ENCODE measurements at regions not wholly inside any gene's neighbourhood (a gene's known extent, or its start where the extent isn't known, plus 50 kb on each side); places are given as distances from the start of the nearest gene placed in this dataset.

DNA sequence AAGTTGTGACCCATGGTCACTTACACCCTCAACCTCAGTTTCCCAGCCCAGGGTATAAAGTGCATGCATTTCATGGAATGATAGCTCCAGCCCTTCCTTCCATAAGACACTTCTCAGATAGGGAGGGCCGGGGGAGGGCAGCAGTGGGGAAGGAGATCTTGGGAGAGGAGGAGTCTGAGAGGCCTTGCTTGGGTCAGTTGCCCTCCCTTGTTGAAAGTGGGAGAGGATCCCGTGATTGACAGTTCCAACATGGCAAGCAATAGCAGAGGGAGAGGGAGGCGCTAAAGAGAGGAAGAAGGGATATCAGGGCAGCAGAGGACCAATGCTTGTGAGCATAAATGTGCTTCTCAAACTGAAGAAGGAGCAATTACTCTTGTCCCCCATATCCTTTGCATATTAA is 244.4 kb downstream of the CHRM3 start:
- H3K4me1 ChIP-seq (ENCODE audit: control insufficient read depth, insufficient read depth, low read length) = 0 out of 2 replicates have a peak, but pooled peaks cover 4% of the 10 kb centered on the region
- no peak overlapping the region for H3K4me3 ChIP-seq (ENCODE audit: low read depth, low read length)
- no peak overlapping the region for H3K27ac ChIP-seq (ENCODE audit: low read depth, low read length)
- no peak overlapping the region for H3K9ac ChIP-seq (ENCODE audit: low read depth, low read length)
- H3K9me3 ChIP-seq (ENCODE audit: control insufficient read depth, insufficient read depth, low read length) = no peaks in the 10 kb centered on the region
- H3K27me3 ChIP-seq (ENCODE audit: control insufficient read depth, insufficient read depth, low read length) = no peaks in the 10 kb centered on the region
- no peaks in the 10 kb centered on the region for H3K36me3 ChIP-seq (ENCODE audit: control insufficient read depth, insufficient read depth, low read length)

DNA sequence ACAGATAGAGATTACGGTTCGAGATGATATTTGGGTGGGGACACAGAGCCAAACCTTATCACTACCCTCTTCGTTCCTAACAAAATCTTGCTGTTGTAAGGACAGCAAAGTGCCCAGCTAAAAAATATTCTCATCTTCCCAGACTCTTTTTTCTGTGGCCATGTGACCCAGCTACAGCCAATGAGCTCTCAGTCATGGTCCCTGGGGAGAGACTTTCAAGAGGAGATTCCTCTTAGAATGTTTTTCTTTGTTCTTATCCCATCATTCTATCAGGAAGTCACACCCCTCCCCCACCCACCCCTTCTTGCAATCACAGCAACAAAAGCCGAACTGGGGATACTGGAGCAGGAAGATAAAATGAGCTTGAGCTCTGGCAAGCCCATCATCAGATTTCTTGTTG is 247.1 kb downstream of the CHRM3 start:
- Histone ChIP-seq H3K4me3 (ENCODE audit: low read depth, low read length) (no peak overlapping the region), H3K9ac (ENCODE audit: low read depth, low read length) (no peak overlapping the region), H3K9me3 (ENCODE audit: control insufficient read depth, insufficient read depth, low read length) (no peaks in the 10 kb centered on the region), H3K36me3 (ENCODE audit: control insufficient read depth, insufficient read depth, low read length) (no peaks in the 10 kb centered on the region), H3K27me3 (ENCODE audit: control insufficient read depth, insufficient read depth, low read length) (no peaks in the 10 kb centered on the region), H3K27ac (ENCODE audit: low read depth, low read length) (no peak overlapping the region), H3K4me1 (ENCODE audit: control insufficient read depth, insufficient read depth, low read length) (0 out of 2 replicates have a peak, but pooled peaks cover 4% of the 10 kb centered on the region)

DNA sequence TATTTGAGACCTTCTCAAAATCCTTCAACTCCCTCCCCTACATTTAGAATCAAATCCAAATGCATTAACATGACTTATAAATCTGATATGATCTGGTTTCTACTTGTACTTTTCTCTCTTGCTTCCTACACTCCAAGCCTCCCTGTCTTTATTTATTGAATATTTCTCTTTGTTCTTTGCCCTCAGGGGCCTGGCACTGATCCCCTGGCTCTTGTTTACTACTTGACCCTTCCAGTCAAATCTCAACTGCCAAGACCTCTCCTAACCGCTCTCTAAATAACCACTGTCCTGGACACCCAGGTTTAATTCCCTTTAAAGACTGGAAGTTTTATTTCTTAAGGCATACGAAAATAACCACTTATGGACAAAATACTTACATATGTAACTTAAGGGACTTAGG is 248.9 kb downstream of the CHRM3 start:
- Histone ChIP-seq H3K36me3 (ENCODE audit: control insufficient read depth, insufficient read depth, low read length) (no peaks in the 10 kb centered on the region), H3K4me3 (ENCODE audit: low read depth, low read length) (no peak overlapping the region)

DNA sequence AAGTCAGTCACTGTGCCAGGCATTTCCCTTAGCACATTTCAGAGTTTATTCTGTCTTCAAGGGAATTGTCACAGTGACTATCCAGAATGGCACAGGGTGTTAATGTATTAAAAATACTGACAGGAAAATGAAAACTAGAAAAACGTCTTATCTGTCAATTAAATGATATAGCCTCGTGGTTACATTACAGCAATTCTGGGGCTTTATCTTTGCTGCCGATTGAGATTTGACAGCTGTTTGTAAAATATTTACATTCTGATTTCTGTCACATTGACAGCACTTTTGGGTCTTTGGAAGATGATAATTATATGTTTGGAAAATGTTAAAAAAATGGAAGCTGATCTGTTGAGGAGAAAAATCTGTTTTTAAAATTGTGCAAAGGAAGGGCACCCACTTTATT is 250.0 kb downstream of the CHRM3 start:
- no peak overlapping the region for H3K4me3 ChIP-seq (ENCODE audit: low read depth, low read length)
- H3K9me3 ChIP-seq (ENCODE audit: control insufficient read depth, insufficient read depth, low read length) = no peaks in the 10 kb centered on the region
- H3K27ac ChIP-seq (ENCODE audit: low read depth, low read length) = no peak overlapping the region
- no peak overlapping the region for H3K9ac ChIP-seq (ENCODE audit: low read depth, low read length)
- no peaks in the 10 kb centered on the region for H3K27me3 ChIP-seq (ENCODE audit: control insufficient read depth, insufficient read depth, low read length)
- no peaks in the 10 kb centered on the region for H3K36me3 ChIP-seq (ENCODE audit: control insufficient read depth, insufficient read depth, low read length)
- H3K4me1 ChIP-seq (ENCODE audit: control insufficient read depth, insufficient read depth, low read length) = 0 out of 2 replicates have a peak, but pooled peaks cover 4% of the 10 kb centered on the region

More for the DNA sequence above, 248.9 kb downstream of the CHRM3 start:
- Histone ChIP-seq H3K4me1 (ENCODE audit: control insufficient read depth, insufficient read depth, low read length) (0 out of 2 replicates have a peak, but pooled peaks cover 4% of the 10 kb centered on the region), H3K9me3 (ENCODE audit: control insufficient read depth, insufficient read depth, low read length) (no peaks in the 10 kb centered on the region), H3K9ac (ENCODE audit: low read depth, low read length) (no peak overlapping the region), H3K27ac (ENCODE audit: low read depth, low read length) (no peak overlapping the region), H3K27me3 (ENCODE audit: control insufficient read depth, insufficient read depth, low read length) (no peaks in the 10 kb centered on the region)

DNA sequence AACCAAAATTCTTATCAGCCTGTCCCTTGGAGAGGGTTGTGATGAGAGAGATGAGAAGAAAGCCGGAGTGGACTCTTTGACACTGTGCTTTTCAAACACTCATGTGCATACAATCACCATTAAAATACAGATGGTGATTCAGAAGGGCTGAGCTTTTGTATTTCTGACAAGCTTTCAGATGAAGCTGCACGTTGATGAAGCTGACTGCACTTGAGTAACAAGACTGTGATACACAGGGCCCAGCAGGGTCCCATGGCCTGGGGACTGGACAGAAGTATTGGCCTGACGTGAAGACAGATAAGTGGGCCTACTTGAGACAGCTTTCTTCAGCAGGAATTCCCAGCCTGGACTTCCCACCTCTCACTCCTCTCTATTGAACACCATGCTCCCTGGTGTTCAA is 258.2 kb downstream of the CHRM3 start:
- no peaks in the 10 kb centered on the region for H3K27me3 ChIP-seq (ENCODE audit: control insufficient read depth, insufficient read depth, low read length)
- H3K4me1 ChIP-seq (ENCODE audit: control insufficient read depth, insufficient read depth, low read length) = no peaks in the 10 kb centered on the region
- no peak overlapping the region for H3K9ac ChIP-seq (ENCODE audit: low read depth, low read length)
- H3K36me3 ChIP-seq (ENCODE audit: control insufficient read depth, insufficient read depth, low read length) = no peaks in the 10 kb centered on the region
- H3K4me3 ChIP-seq (ENCODE audit: low read depth, low read length) = no peak overlapping the region
- peaks cover 13% of the 10 kb centered on the region for H3K9me3 ChIP-seq (ENCODE audit: control insufficient read depth, insufficient read depth, low read length)
- H3K27ac ChIP-seq (ENCODE audit: low read depth, low read length) = no peak overlapping the region

DNA sequence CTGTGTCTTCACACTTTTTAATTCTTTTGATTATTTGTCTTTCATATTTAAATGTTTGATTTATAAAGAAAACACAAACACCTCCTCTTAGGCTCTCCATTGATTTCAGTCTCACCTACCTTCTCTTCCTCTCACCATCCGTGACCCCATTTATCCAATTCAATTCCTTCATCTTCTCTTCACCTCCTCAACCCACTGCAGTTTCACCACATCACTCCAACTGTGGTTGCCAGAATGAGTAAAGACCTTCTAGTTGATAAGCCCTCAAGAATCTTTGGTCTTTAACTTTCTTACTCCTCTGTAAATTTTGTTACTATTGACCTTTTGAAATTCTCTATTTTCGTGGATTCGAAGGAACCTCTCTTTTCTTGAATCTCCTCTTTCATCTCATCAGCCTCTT is 260.7 kb downstream of the CHRM3 start:
- Histone ChIP-seq H3K27ac (ENCODE audit: low read depth, low read length) (no peak overlapping the region), H3K27me3 (ENCODE audit: control insufficient read depth, insufficient read depth, low read length) (no peaks in the 10 kb centered on the region), H3K4me1 (ENCODE audit: control insufficient read depth, insufficient read depth, low read length) (peaks cover 8% of the 10 kb centered on the region), H3K4me3 (ENCODE audit: low read depth, low read length) (no peak overlapping the region), H3K9me3 (ENCODE audit: control insufficient read depth, insufficient read depth, low read length) (peaks cover 18% of the 10 kb centered on the region), H3K9ac (ENCODE audit: low read depth, low read length) (no peak overlapping the region), H3K36me3 (ENCODE audit: control insufficient read depth, insufficient read depth, low read length) (no peaks in the 10 kb centered on the region)

DNA sequence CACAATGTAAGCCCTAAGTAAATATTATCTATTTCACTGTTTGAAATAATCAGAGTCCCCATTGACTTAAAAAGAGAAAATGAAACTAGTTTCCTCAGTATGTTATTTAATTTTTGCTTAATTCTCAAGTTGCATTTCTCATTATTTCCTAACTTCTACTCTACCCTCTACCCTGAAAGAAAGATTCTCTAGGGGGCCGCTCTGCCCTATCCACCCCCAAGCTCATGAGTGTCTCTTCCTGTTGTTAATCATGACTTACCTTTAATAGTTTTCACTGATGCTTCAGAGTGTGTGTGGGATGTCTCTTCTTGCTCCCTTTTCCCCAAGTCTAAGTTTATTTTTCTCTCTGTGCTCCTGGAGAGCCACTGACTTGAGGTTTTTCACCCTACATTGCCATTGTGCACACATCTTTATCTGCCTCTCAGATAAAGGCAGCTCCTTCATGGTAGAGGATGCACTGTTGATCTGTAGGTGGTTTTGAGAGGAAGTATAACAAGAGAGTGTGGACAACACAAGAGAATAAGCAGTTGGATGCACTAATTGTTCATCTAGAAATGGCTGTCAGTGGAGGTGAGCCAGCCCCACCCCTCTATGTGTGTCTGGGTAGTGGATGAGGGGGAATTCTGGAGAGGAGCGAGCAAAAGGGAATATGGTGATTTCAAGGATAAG is 261.7 kb downstream of the CHRM3 start:
- Histone ChIP-seq H3K27ac (ENCODE audit: low read depth, low read length) (no peak overlapping the region), H3K4me3 (ENCODE audit: low read depth, low read length) (no peak overlapping the region), H3K9ac (ENCODE audit: low read depth, low read length) (no peak overlapping the region), H3K4me1 (ENCODE audit: control insufficient read depth, insufficient read depth, low read length) (peaks cover 8% of the 10 kb centered on the region), H3K36me3 (ENCODE audit: control insufficient read depth, insufficient read depth, low read length) (no peaks in the 10 kb centered on the region), H3K9me3 (ENCODE audit: control insufficient read depth, insufficient read depth, low read length) (peaks cover 18% of the 10 kb centered on the region), H3K27me3 (ENCODE audit: control insufficient read depth, insufficient read depth, low read length) (no peaks in the 10 kb centered on the region)

DNA sequence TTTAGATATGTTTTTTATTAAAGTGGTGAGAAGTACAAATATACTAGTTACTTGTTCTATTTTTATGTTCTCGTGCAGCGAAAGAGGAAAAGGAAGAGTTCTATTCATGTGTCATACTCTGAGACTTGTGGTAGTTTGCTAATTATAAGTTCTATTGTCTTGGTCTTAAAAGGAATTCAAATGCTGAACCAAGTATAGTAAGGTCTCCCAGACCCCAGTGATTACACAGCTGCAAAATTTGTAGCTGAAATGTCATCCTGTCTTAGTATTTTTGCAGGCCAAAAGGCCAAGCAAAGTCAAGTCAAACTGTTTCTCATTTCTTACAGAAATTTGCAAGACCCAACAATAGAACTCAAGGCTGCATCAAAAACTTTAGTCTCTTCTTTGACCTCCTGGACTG is 268.7 kb downstream of the CHRM3 start:
- H3K27ac ChIP-seq (ENCODE audit: low read depth, low read length) = no peak overlapping the region
- H3K4me3 ChIP-seq (ENCODE audit: low read depth, low read length) = no peak overlapping the region
- no peaks in the 10 kb centered on the region for H3K36me3 ChIP-seq (ENCODE audit: control insufficient read depth, insufficient read depth, low read length)

DNA sequence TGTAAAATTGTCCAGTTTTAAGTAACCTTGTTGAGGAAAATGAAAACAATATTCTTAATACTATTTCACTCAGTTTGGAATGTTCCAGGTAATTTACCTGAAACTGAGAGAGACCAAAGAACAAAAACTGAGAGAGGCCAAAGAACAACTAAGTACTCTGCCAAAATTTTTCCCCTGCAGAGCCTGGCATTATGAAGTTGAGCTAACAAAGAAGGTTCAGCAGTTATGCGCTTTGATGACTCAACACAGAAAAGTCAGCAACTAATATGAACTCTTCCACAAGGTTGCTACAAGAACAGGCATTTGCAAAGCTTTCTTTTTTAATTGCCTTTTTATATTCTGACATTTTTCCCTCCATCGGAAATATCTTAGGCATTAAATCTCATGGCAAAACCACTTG is 270.9 kb downstream of the CHRM3 start:
- Histone ChIP-seq H3K4me1 (ENCODE audit: control insufficient read depth, insufficient read depth, low read length) (peaks cover 10% of the 10 kb centered on the region; the same call in 1 of the 2 replicates), H3K27ac (ENCODE audit: low read depth, low read length) (no peak overlapping the region), H3K9ac (ENCODE audit: low read depth, low read length) (no peak overlapping the region), H3K4me3 (ENCODE audit: low read depth, low read length) (no peak overlapping the region), H3K36me3 (ENCODE audit: control insufficient read depth, insufficient read depth, low read length) (no peaks in the 10 kb centered on the region), H3K27me3 (ENCODE audit: control insufficient read depth, insufficient read depth, low read length) (no peaks in the 10 kb centered on the region), H3K9me3 (ENCODE audit: control insufficient read depth, insufficient read depth, low read length) (no peaks in the 10 kb centered on the region)

More for the DNA sequence above, 268.7 kb downstream of the CHRM3 start:
- no peak overlapping the region for H3K9ac ChIP-seq (ENCODE audit: low read depth, low read length)
- H3K4me1 ChIP-seq (ENCODE audit: control insufficient read depth, insufficient read depth, low read length) = peaks cover 18% of the 10 kb centered on the region
- H3K9me3 ChIP-seq (ENCODE audit: control insufficient read depth, insufficient read depth, low read length) = peaks cover 3% of the 10 kb centered on the region
- H3K27me3 ChIP-seq (ENCODE audit: control insufficient read depth, insufficient read depth, low read length) = no peaks in the 10 kb centered on the region

DNA sequence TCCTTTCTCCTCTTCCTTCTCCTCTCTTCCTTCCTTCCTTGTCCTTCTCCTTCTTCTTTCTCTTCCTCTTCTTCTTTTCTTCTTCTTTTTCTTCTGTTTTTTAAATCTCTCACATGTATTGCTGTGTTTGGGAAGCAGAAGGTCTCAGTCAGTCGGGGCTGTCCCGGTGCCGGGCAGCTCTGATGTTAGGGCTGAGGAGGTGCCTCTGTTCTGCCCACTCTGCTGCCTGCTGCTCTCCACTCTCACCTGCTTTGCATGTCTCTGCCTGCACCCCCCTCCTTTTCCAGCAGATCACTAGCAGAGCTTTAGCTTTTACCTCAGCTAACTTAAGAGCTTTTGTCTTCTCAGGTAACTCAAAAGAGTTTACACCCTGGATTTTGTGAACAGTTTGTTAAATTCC is 276.6 kb downstream of the CHRM3 start:
- Histone ChIP-seq H3K27me3 (ENCODE audit: control insufficient read depth, insufficient read depth, low read length) (no peaks in the 10 kb centered on the region), H3K4me3 (ENCODE audit: low read depth, low read length) (no peak overlapping the region), H3K36me3 (ENCODE audit: control insufficient read depth, insufficient read depth, low read length) (no peaks in the 10 kb centered on the region), H3K9me3 (ENCODE audit: control insufficient read depth, insufficient read depth, low read length) (no peaks in the 10 kb centered on the region), H3K9ac (ENCODE audit: low read depth, low read length) (no peak overlapping the region), H3K4me1 (ENCODE audit: control insufficient read depth, insufficient read depth, low read length) (no peaks in the 10 kb centered on the region), H3K27ac (ENCODE audit: low read depth, low read length) (no peak overlapping the region)

DNA sequence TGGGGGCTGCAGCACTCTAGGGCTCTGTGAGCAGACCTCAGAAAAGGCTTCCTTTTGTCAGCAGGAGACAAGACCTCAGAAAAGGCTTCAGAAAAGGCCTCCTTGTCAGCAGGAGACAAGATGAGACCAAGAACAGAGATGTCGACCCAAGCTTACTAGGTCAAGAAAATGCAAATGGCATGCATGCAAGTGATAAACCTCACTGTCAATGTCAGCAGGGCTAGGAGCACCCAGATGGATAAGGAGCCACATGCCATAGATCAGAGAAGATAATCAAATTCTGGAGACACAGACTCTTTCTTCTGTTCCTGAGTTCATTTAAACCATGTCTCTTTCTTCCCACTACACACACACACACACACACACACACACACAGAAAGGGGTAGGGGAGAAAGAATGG is 285.9 kb downstream of the CHRM3 start:
- Histone ChIP-seq H3K27me3 (ENCODE audit: control insufficient read depth, insufficient read depth, low read length) (no peaks in the 10 kb centered on the region), H3K9me3 (ENCODE audit: control insufficient read depth, insufficient read depth, low read length) (no peaks in the 10 kb centered on the region), H3K4me3 (ENCODE audit: low read depth, low read length) (no peak overlapping the region), H3K27ac (ENCODE audit: low read depth, low read length) (no peak overlapping the region), H3K4me1 (ENCODE audit: control insufficient read depth, insufficient read depth, low read length) (peaks cover 37% of the 10 kb centered on the region), H3K36me3 (ENCODE audit: control insufficient read depth, insufficient read depth, low read length) (no peaks in the 10 kb centered on the region), H3K9ac (ENCODE audit: low read depth, low read length) (no peak overlapping the region)

All from HUES48 (cell line).